ENCODE measurements at regions not wholly inside any gene's neighbourhood (a gene's known extent, or its start where the extent isn't known, plus 50 kb on each side); places are given as distances from the start of the nearest gene placed in this dataset.
"Not testable (repeated sequence)": the region's sequence is repeated elsewhere in the genome, so short reads cannot be mapped to it uniquely, and the experiment has no call there.

DNA sequence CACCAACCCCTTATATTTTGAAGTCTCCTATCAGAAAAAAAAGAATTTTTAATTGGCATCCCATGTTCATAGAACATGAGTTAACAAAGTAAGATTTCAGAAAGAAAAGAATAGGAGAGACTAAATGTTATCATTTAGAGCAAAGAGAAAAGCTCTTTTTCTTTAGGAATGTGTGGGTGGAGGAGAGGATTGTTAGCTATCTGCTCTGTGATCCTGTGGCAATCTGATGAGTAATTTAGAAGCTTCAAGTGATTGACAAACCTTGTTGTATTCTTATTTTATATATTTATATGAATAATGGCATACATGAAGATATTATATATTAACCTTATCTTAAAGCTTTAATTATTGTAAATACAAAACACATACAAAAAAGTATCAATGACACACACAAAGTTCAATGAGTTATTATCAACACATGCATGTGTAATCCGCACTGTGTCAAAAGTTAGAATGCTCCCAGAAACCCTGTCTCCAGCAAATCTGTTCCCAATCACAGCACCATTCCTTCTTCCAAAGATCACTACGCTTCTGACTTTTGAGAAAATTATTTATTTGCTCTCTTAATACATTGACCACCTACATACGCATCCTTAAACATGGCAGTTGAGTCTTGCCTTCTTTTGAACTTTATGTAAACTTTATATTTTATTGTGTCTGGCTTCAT, 907.4 kb downstream of the MCTP2 start:
- no peak for DNase-seq (ENCODE audit: low spot score)

DNA sequence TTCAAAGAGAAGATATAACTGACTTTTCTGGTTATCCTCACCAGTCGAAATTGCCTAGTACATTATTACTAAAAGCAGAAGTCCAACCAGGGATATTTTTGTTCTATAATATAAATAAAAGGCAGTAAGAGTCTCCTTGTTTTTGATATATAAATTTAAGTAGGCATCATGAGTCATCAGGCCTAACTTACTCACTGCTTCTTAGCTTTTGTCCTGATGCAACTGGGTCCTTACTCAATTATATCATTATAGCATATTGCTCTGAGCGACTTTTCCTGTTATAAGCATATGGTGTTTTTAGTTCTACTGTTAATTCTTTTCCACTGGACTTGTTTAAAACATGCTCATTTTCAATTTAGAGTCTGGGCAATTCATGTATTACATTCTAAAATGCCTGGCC, 910.1 kb downstream of the MCTP2 start:
- DNase-seq (ENCODE audit: low spot score), result no peak

DNA sequence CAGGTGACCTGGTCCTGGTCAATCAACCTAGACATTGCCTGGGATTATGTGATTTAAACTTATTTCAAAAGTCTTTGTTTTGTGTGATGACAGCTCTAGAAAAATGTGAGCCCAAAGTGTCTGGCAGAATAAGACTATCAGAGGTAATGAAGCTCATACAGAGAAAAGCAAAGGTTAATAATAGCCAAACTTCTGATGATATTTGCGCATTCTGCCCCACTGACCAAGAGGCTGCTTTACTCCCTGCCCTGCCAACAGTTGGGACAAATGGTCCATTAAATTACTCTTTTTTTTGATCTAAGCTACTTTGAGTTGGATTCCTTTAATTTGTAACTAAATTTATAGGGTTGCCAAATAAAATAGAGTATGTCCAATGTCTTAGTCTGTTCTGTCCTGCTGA, 911.2 kb downstream of the MCTP2 start:
- DNase-seq (ENCODE audit: low spot score), result no peak

DNA sequence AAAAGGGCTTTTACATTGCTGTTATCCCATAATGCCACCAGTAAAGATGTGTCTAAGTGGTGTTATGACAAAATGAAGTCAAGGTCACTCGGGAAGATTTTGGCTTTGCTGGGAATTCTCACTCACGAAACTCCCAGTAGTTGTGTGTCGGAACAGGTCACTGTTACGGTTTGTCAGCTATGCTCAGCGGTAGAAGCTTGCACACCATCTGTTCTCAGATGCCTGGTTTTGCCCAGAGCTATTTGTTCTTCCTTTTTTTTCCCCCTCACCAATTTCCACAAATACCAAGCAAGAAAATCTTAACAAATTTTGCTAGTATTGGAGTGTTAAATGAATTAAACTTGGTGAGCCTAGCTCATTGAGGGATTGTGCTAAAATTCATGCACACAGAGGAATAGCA, 915.1 kb downstream of the MCTP2 start:
- DNase-seq (ENCODE audit: low spot score), result no peak

DNA sequence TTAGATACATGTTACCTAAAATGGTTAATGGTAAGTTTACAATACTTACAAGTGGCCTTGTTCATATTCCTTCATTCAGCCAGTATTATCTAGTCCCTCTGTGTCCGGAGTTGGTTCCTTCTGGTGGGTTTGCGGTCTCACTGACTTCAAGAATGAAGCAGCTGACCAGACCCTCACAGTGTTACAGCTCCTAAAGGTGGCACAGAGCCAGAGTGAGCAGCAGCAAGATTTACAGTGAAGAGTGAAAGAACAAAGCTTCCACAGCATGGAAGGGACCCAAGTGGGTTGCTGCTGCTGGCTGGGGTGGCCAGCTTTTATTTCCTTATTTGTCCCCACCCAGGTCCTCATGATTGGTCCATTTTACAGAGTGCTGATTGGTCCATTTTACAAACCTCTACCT, 916.8 kb downstream of the MCTP2 start:
- DNase-seq (ENCODE audit: low spot score), result no peak

DNA sequence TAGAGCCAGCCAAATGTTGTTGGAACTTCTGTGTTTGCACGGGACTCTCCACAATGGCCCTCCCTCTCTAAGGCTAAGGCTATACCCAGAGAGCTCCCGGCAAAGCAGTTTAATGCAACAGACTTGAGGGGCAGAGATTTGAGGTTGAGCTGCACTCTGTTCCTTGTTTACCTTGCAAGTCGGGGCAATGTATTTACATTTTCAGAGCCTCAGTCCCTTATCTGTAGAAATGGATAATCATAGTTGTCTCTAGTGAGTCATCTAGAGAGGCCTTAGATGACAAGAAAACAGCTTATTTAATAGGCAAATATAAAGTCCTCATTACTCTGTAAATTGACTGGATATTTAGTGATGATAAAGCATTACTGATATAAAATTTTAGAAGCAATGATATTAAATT, 917.7 kb downstream of the MCTP2 start:
- no peak for DNase-seq (ENCODE audit: low spot score)

DNA sequence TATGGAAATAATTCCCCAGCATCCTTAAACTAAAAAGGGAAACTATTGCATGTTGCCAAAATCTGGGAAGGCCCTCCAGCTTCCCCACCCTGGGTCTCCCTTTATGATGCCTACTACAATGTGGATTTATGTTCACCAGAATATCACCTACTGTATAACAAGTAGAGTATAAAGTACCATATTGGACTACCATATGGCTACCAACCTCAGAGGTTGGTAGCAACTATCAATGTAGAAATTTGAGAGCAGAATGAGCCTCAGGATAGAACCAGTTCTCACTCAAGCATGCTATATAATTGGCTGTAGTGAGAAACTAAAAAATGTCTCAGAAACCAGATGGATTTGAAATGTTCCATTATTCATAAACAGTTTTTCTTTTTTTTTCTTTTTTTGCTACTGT, 918.4 kb downstream of the MCTP2 start:
- no peak for DNase-seq (ENCODE audit: low spot score)

DNA sequence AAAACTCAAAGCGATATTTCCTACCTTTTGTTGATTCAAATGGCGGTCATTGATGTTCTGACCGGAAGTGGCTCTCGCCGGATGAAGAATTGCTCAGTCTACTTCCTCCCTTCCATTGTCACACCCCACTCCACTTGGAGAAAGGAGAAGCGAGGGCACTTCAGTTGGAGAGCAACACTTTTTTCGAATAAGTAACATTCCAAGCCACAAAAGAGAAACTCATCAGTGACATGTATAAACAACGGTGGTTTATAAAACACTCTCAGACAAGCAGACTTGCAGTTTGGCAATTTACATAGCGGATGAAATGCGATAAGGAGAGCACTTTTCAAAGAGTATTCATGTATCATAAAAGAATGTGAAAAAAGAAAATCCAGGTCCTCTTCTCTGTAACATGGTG, 919.1 kb downstream of the MCTP2 start:
- DNase-seq (ENCODE audit: low spot score), result no peak

DNA sequence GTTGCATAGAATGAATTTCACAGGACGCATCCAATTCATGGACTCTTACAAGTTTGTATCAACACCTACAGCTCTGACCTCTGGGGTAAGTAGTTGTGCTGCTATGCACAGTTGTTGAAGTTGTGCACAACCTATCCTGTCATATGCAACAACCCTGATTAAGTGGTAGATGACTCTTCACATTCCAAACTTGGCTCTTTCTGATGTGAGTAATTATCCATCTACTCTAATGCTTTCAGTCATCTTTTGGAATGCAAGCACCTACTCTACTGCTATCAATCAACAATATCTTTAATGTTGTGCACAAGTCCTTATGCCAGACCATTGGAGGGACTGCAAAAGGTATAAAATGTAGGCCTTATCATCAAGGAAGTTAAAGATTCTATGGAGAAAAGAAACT, 921.4 kb downstream of the MCTP2 start:
- DNase-seq (ENCODE audit: low spot score), result no peak

DNA sequence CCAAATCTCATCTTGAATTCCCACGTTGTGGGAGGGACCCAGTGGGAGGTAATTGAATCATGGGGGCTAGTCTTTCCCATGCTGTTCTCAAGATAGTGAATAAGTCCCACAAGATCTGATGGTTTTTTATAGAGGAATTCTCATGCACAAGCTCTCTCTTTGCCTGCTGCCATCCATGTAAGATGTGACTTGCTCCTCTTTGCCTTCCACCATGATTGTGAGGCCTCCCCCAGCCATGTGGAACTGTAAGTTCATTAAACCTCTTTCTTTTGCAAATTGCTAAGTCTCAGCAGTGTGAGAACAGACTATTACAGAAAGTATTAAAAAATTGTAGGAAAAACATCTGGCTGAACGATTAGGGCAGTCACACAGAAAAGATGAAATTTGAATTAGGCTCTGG, 921.8 kb downstream of the MCTP2 start:
- DNase-seq (ENCODE audit: low spot score), result not testable (repeated sequence)

DNA sequence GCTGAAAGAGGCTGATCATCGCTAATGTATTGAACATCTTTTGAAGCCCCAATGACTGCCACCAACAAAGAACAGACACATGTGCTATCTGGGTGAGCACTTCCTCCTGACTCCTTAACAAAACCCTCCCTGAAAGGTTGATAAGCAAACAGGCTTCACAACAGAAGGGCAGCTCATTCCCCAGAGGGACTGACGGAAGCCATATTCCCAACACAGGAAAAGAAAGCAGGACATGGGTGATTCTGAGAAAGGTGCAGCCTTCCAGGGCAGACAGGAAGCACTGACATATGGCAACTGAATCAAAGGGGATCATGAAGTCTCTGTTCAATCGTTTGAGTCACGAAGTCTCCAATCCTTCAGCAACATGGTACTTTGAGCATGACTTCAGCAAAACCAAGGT, 929.0 kb downstream of the MCTP2 start:
- no peak for DNase-seq (ENCODE audit: low spot score)

DNA sequence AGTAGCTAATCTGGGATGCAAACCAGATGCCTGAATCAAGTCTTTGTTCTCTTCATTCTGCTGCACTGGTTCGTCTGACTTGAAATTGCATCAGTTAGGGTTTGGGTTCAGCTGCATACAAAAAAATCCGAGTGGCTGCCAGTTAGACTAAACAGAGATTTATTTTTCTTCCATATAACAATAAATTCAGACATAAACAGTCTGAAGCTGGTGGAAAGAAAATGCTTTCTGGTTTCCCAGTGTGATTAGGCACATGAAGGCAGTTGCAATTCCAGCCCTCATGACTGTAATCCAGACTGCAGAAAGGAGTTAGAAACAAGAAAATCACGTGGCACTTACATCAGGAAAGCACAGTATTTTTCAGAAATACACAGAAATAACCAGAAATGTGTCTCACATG, 930.7 kb downstream of the MCTP2 start:
- no peak for DNase-seq (ENCODE audit: low spot score)

DNA sequence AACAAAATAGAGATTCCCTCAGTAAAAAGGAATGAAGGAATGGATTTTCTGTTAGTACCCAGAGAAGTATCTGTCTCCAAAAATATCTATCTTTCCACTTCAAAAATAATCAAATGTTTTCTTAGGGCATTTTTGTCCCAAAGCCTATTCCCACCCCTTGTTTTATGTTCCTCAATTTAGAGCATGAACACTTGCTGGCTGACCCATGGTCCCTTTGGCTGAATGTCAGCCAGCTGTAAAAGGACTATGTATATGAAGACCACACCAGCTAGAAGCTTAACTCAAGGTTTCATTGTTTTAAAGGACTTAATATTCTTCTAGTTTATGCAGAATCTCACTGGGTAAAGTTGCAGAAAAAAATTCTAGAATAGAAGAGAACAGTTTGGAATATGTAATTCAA, 931.2 kb downstream of the MCTP2 start:
- DNase-seq (ENCODE audit: low spot score), result no peak

DNA sequence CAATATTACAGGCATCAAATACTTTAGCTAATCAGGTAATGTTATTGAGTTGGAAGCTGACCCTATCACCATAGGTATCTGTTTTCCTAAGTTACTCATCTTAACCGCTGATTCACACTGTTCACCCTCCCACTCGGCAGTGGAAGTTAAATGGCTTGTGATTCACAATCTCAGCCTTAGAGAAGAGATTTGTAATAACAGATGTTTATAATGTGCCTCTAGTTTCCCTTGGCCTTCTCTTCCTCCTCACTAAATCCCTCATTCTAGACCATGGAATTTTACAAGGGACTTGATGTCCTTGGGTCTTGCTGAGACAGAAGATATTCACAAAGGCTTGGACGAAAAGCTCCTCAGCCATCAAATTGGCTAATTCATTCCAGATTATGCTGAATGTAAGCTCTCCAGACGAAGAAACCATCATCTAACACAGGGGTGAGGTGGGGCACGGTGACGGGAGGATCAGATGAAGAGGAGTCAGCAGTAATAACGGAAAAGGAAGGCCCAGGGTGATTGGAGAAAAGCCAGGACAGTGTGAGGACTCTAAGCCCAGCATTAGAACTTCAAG, 931.7 kb downstream of the MCTP2 start:
- no peak for DNase-seq (ENCODE audit: low spot score)

DNA sequence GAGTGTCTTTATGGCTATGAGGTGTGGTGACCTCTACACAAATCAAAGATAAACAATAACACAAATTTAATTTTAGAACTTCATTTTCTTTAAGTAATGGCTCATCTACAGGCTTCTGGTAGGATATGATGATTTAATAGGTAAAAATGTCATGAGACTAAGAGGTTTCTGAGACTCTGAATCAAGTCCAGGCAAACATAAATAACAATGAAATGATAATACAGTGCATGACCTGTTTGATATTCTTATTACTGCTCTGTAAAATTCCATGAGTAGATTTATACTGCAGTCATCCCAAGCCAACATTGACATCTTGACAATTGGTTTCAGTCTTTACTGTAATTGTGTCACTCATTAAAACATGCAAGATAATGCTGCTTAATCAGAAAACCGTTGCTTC, 936.8 kb downstream of the MCTP2 start:
- DNase-seq (ENCODE audit: low spot score), result no peak

DNA sequence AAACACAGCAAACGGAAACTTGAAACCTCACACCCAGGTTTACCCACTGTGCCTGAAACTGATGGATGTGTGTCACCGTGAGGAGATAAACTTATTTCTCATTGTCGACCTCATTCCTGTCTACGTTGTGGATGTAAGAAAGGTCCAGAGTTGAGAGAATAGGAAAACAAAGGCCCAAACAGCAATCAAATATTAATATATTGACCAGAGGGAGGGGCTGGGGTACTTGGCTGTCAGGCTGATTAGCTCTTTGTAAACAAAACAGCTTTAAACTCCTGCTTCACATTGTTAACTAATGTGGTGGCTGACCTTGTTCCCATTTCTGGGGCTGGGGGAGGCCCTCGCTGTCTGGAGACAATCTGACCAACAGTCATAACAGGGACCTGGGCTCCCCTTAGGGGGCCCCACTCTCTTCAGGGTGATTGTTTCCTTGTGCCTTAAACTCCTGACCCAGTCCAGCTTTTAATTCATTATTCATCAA, 937.6 kb downstream of the MCTP2 start:
- DNase-seq (ENCODE audit: low spot score), result no peak

DNA sequence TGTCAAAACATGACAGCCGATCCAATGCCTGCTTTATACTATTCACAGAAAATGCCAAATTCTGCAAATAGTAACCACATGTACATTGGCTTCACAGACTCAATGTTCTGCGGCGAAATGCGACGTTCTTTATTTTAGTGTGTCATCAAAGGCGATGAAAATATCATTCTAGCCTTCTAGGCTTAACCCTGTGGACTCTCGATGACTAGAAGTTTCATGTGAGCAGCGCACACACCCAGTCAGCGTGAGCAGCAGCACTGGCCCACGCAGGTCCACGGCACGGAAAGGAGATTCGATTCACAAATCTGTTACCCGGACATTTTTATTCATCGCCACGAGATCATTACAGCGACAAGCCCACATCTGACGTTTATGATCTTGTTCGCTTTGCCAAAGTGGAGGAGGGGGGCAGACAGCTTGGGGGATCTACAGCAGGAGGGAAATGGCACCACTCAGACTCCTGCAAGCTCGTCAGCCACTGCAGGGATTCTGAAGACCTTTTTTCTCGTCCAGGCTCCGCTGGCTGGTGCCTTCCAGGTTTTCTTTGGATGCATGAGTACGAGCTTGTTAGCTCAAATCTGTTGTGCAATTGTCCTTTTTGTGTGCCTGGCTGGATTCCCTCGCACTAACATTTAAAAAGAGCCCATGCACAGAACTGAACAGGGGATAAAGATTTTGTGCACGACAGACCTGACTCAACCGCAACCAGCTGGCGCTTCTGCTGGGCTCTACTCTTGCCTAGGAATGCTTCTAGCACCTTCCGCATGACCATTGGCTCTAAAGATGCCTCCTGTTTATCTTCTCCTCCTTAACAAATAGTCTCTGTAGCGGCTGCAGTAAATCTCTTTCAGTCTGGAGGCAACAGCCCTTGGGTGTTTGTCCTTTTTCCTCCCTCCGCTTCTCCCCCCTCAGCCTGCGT, 938.4 kb downstream of the MCTP2 start:
- DNase-seq (ENCODE audit: low spot score), result no peak

DNA sequence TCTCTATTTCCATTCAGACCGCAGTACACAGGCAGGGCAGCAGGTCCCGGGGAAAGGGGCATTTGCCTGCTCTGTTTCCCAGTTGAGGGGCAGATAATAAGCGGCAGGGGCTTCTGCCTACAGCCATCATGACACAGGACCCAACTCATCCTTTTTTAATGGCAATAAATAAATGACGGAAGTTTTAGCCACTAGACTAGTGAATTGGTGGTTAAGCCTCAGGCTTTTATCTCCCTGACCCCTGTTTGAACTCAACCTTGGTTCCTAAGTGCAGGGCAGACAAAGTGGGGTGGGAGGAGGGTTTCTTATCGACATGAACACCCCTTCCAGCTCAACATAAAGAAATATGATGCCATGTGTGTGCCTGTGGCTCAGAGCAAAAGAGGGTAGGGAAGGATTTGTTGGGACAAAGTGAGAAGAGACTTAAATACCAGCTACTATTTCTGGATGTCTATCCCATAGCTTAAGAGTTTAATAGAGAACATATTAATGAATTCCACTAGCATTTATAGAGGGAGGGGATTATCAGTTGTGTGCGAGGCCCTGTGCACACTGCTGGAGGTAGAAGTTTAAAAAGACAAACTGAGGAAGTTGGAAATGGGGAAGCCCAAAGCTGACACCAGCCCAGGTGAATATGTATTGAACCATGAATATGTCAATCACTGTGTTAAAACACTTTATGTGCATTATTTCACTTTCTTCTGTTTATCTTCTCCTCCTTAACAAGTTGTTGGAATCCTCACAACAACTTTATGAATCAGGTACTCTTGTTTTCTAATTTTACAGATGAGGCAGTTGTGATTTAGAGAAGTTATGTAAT, 939.4 kb downstream of the MCTP2 start:
- no peak for DNase-seq (ENCODE audit: low spot score)

DNA sequence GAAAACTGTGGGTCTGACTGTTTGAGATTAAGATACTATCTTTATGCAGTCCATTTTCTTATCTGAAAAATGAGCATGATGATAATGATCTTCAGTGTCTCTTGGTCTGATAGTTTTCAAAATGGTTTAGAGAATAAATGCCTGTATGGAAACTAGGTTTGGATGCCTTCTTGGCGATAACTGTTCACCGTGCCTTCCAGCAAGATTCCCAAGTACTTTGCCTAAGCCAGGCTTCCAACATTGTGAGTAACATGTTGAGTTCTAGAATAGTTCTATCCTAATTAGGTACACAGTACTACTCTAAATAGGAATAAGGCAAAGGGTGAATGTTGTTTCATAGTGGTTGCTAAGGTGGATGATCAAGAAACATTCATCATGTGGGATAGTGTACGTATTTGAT, 940.2 kb downstream of the MCTP2 start:
- DNase-seq (ENCODE audit: low spot score), result no peak

DNA sequence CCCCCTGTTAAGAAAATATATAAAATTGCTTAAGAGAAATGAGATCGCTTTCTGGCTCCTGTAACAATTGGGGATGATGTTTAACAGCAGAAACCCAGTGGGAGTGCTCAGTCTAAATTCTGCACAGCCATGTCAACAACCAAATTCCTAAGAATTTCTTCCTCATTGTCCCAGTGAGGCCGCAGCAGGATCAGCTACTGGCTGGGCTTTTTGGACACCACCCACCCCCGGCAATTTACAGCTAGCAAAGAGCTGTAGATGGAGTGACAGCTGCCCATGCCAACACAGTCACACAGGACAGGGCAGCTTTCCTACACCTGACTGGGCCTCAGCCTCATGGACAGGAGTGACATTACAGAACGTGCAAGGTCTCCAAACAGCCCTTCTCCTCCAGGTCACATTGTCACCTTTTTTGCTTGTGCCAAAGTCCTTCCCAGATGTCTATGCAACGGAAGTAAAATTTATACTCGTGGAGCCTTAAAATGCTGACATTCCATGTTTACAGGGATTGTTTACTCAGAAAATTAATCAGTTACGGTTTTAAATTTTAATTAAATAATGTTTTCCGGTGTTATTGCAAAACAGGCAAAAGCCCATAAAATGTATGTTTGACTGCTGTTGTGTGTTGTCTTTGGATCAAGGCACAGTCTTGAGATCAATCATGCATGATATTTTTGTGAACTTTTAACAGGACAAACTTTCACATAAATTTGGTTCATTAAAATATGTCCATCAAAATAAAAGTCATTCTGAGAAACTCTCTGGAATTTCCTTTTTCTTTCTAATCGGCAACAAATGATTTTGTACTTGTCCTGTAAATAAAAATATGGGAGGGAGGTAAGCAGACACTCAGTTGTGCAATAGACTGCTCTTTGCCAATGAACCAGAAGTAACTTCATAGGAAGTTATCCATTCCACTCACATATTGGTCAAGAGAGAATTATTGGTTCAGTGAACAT, 943.2 kb downstream of the MCTP2 start:
- no peak for DNase-seq (ENCODE audit: low spot score)

Data from germinal center (tissue), 1 donor.